Panc1 (cell line): ENCODE measurements at regions not wholly inside any gene's neighbourhood (a gene's known extent, or its start where the extent isn't known, plus 50 kb on each side); places are given as distances from the start of the nearest gene placed in this dataset.

Source experiments
- ATAC-seq: fragments of 200-7000 bp; cut with Tn5 transposase; 2 replicates; pipeline ENCODE4 v1.9.1; 2020; ENCODE audit warnings: mild to moderate bottlenecking, moderate library complexity
- BruUV-seq: library from RNA; stranded (reverse); fragments of 400-500 nt; replicated peaks from 2 replicates; lab custom pipeline; 2021; lab: Mats Ljungman, UMichigan
- CTCF ChIA-PET: fragments of 300-600 bp; sonication (Branson Sonifier 250); formaldehyde crosslinking; loops from one replicate; lab custom pipeline; 2022; ENCODE audit warnings: antibody characterized with exemption; lab: Charles Lee
- POLR2A ChIA-PET: fragments of 300-600 bp; sonication (Branson Sonifier 250); formaldehyde crosslinking; loops from one replicate; lab custom pipeline; 2022; ENCODE audit warnings: antibody characterized with exemption; lab: Charles Lee
- DNase-seq: peaks from one replicate; pipeline ENCODE4 v3.0.0-alpha.2; 2010; ENCODE audit warnings: low read depth, low spot score
- H3K27ac ChIP-seq: 2 replicates; pipeline ENCODE4 v1.5.1; 2011; ENCODE audit warnings: mild to moderate bottlenecking, low read length, inconsistent platforms
- H3K27me3 ChIP-seq: fragments of 200-500 bp; sonication (Bioruptor generic); 2 replicates; pipeline ENCODE4 v1.6.0; 2014; ENCODE audit warnings: low read length, inconsistent platforms; ENCODE audit not compliant: control insufficient read depth, insufficient read depth
- H3K36me3 ChIP-seq: fragments of 200-500 bp; sonication (Bioruptor generic); 2 replicates; pipeline ENCODE4 v1.5.1; 2014; ENCODE audit warnings: inconsistent platforms, mild to moderate bottlenecking, low read length, moderate library complexity; ENCODE audit not compliant: control insufficient read depth, insufficient read depth
- H3K4me1 ChIP-seq: 2 replicates; pipeline ENCODE4 v1.5.1; 2011; ENCODE audit warnings: inconsistent platforms, mild to moderate bottlenecking, low read length, moderate library complexity; ENCODE audit not compliant: control insufficient read depth, insufficient read depth
- H3K4me3 ChIP-seq, 2 experiments: 2 replicates each; pipeline ENCODE4 v1.5.1; 2011 to 2012; ENCODE audit warnings: low read depth in 2 of 2, low read length in 2 of 2, mild to moderate bottlenecking in 2 of 2, inconsistent platforms in 1 of 2, moderate library complexity in 1 of 2
- H3K9me3 ChIP-seq: fragments of 200-500 bp; sonication (Bioruptor generic); 2 replicates; pipeline ENCODE4 v1.5.1; 2014; ENCODE audit warnings: low read depth, mild to moderate bottlenecking, inconsistent platforms, low read length, moderate library complexity; ENCODE audit not compliant: control insufficient read depth, insufficient read depth
- CTCF ChIP-seq: fragments of 450-650 bp; IDR thresholded peaks from 2 replicates; pipeline ENCODE4 v1.5.1; 2017; ENCODE audit warnings: mild to moderate bottlenecking
- POLR2AphosphoS5 ChIP-seq: IDR thresholded peaks from 2 replicates; pipeline ENCODE4 v1.6.1; 2012; ENCODE audit warnings: mild to moderate bottlenecking, low read depth, low read length, moderate library complexity
- REST ChIP-seq, 2 experiments: IDR thresholded peaks; 2 replicates each; pipeline ENCODE4 v1.6.1; 2011 to 2012; ENCODE audit warnings: low read depth in 2 of 2, control low read depth in 1 of 2, low read length in 1 of 2, mild to moderate bottlenecking in 1 of 2, moderate library complexity in 1 of 2; ENCODE audit not compliant: insufficient read depth in 1 of 2
- SIN3A ChIP-seq: IDR thresholded peaks from 2 replicates; pipeline ENCODE4 v1.6.1; 2012; ENCODE audit warnings: low read depth, mild to moderate bottlenecking, low read length, moderate library complexity, borderline replicate concordance; ENCODE audit not compliant: insufficient read depth
- TCF7L2 ChIP-seq: IDR thresholded peaks from 2 replicates; pipeline ENCODE4 v1.6.1; 2011; ENCODE audit warnings: mild to moderate bottlenecking, low read depth, low read length, inconsistent platforms
- in situ Hi-C: cut with HindIII; loops from 2 replicates; pipeline ENCODE4 v1.10.0; 2016; ENCODE audit warnings: low sequenced_read_pairs, low pct_unique_long_range_greater_than_20kb
- intact Hi-C: fragments of 100-400 bp; cut with micrococcal nuclease; formaldehyde crosslinking; loops from one replicate; pipeline ENCODE4 v1.10.0; 2022; ENCODE audit not compliant: unreplicated experiment

GRCh38 chr9:1722404-1722803, 292.7 kb upstream of the SMARCA2 start:
- TF ChIP-seq CTCF = no peak
- TF ChIP-seq REST (IDR thresholded peaks at IDR 0.05; ENCODE audit: insufficient read depth in 1 of 2, low read depth in 2 of 2, low read length in 1 of 2) = no peak
- no peak for TF ChIP-seq POLR2AphosphoS5
- TF ChIP-seq TCF7L2 = no peak
- TF ChIP-seq SIN3A = no peak
- POLR2A ChIA-PET = no interaction called here
- no peaks in the 10 kb centered on the region for H3K27me3 ChIP-seq
- in situ Hi-C loops (no loop called here), intact Hi-C loops (no loop called here)
- ATAC-seq (no peak), DNase-seq (no peak)
- H3K4me3 ChIP-seq = no peak overlapping the region
- no peaks in the 10 kb centered on the region for H3K4me1 ChIP-seq
- no peaks in the 10 kb centered on the region for H3K36me3 ChIP-seq
- CTCF ChIA-PET = no interaction called here
- no peak overlapping the region for H3K27ac ChIP-seq
- BruUV-seq = no TSS peak
- no peaks in the 10 kb centered on the region for H3K9me3 ChIP-seq

- ChIA-PET CTCF (no interaction called here), POLR2A (no interaction called here)
- Histone ChIP-seq H3K36me3 (no peaks in the 10 kb centered on the region), H3K4me1 (no peaks in the 10 kb centered on the region), H3K4me3 (no peak overlapping the region), H3K9me3 (no peaks in the 10 kb centered on the region), H3K27ac (no peak overlapping the region), H3K27me3 (no peaks in the 10 kb centered on the region)
- intact Hi-C loops (no loop called here), in situ Hi-C loops (no loop called here)
- no peak for DNase-seq
- BruUV-seq = no TSS peak
- TF ChIP-seq POLR2AphosphoS5 (no peak), TCF7L2 (no peak), SIN3A (no peak), REST (IDR thresholded peaks at IDR 0.05; ENCODE audit: insufficient read depth in 1 of 2, low read depth in 2 of 2, low read length in 1 of 2) (no peak), CTCF (no peak)
- no peak for ATAC-seq
Observed at GRCh38 chr9:1723522-1724015, 291.6 kb upstream of the SMARCA2 start.
